K562 (cell line): ENCODE measurements at regions not wholly inside any gene's neighbourhood (a gene's known extent, or its start where the extent isn't known, plus 50 kb on each side); places are given as distances from the start of the nearest gene placed in this dataset.
A peak's percentile ranks its signal among the peaks of the same experiment; 100 is the strongest.

ENCODE experiments used
- ATAC-seq: fragments of 200-7000 bp; cut with Tn5 transposase; 3 replicates; pipeline ENCODE4 v1.9.1; 2020; ENCODE audit warnings: moderate library complexity
- BruUV-seq: library from RNA; stranded (reverse); fragments of 400-500 nt; replicated peaks from 2 replicates; lab custom pipeline; 2021; lab: Mats Ljungman, UMichigan
- CTCF ChIA-PET: fragments of 300-600 bp; formaldehyde crosslinking; extraction: SDS; loops from one replicate; lab custom pipeline; 2021; ENCODE audit warnings: low intra/inter-chr PET ratio; lab: Yijun Ruan, JAX
- POLR2A ChIA-PET: fragments of 300-600, 350-650 bp; sonication (Branson Sonifier 250); formaldehyde crosslinking; extraction: SDS; loops from one replicate; lab custom pipeline; 2021; ENCODE audit warnings: antibody characterized with exemption, inconsistent platforms; lab: Yijun Ruan, JAX
- DNase-seq, 4 experiments: peaks; one replicate each; pipeline versions ENCODE4 v3.0.0 to v3.0.0-alpha.2; 2011 to 2018; ENCODE audit warnings: low spot score in 3 of 4, mixed read lengths in 3 of 4; ENCODE audit errors: extremely low read depth in 1 of 4
- FAIRE-seq: peaks from 2 replicates; lab custom pipeline; 2011; peaks lifted over from hg19 to GRCh38; lab: Jason Lieb, UNC
- H2AFZ ChIP-seq: 2 replicates; pipeline ENCODE4 v1.6.0; 2011; ENCODE audit warnings: low read depth, low read length, control low read depth, inconsistent platforms
- H3K27ac ChIP-seq: fragments of 200-600 bp; 3 replicates; pipeline ENCODE4 v1.8.0; 2011; ENCODE audit warnings: low read depth, mild to moderate bottlenecking, control low read depth, inconsistent platforms, low read length, moderate library complexity, mixed read lengths; ENCODE audit errors: extremely low read depth
- H3K27me3 ChIP-seq, 2 experiments: fragments of 300-600 bp in 1 of 2; 2 replicates in 1 of 2; 3 replicates in 1 of 2; pipeline versions ENCODE4 v1.6.0 to v1.8.0; 2011; ENCODE audit warnings: inconsistent platforms in 2 of 2, low read length in 2 of 2, mild to moderate bottlenecking in 1 of 2, mixed read lengths in 1 of 2, moderate library complexity in 1 of 2; ENCODE audit not compliant: control insufficient read depth in 2 of 2, insufficient read depth in 2 of 2
- H3K36me3 ChIP-seq: fragments of 300-600 bp; 3 replicates; pipeline ENCODE4 v1.8.0; 2011; ENCODE audit warnings: mild to moderate bottlenecking, low read length, inconsistent platforms; ENCODE audit not compliant: control insufficient read depth, insufficient read depth
- H3K4me1 ChIP-seq, 2 experiments: fragments of 200-600 bp in 1 of 2; replicated peaks in 1 of 2; 2 replicates in 1 of 2; 3 replicates in 1 of 2; pipeline versions ENCODE4 v1.5.1 to v1.8.0; 2011; ENCODE audit warnings: inconsistent platforms in 2 of 2, low read length in 2 of 2, mild to moderate bottlenecking in 1 of 2, mixed read lengths in 1 of 2, moderate library complexity in 1 of 2; ENCODE audit not compliant: control insufficient read depth in 2 of 2, insufficient read depth in 2 of 2
- H3K4me2 ChIP-seq: 2 replicates; pipeline ENCODE4 v1.6.1; 2011; ENCODE audit warnings: low read length, control low read depth, inconsistent platforms, mixed read lengths; ENCODE audit not compliant: insufficient read depth
- H3K4me3 ChIP-seq: fragments of 200-600 bp; sonication (generic), shearing (Covaris generic); 2 replicates; pipeline ENCODE4 v1.5.1; 2016; ENCODE audit warnings: control low read depth, inconsistent platforms
- H3K79me2 ChIP-seq: fragments of 200-600 bp; 3 replicates; pipeline ENCODE4 v1.8.0; 2011; ENCODE audit warnings: low read length, inconsistent platforms; ENCODE audit not compliant: control insufficient read depth, insufficient read depth
- H3K9ac ChIP-seq, 2 experiments: 2 replicates each; pipeline versions ENCODE4 v1.6.0 to v1.6.1; 2011; ENCODE audit warnings: low read depth in 2 of 2, low read length in 2 of 2, control low read depth in 1 of 2, inconsistent platforms in 1 of 2, mild to moderate bottlenecking in 1 of 2, mixed read lengths in 1 of 2; ENCODE audit not compliant: insufficient read depth in 1 of 2
- H3K9me1 ChIP-seq: one replicate; pipeline ENCODE4 v1.6.0; 2011; ENCODE audit warnings: inconsistent platforms, mild to moderate bottlenecking, low read length, moderate library complexity; ENCODE audit not compliant: control insufficient read depth, insufficient read depth
- H3K9me3 ChIP-seq: replicated peaks from 2 replicates; pipeline ENCODE4 v1.5.1; 2011; ENCODE audit warnings: low read depth, low read length, inconsistent platforms; ENCODE audit not compliant: control insufficient read depth, insufficient read depth
- H4K20me1 ChIP-seq: replicated peaks from 2 replicates; pipeline ENCODE4 v1.6.1; 2011; ENCODE audit warnings: low read length, inconsistent platforms, mixed read lengths; ENCODE audit not compliant: control insufficient read depth, insufficient read depth
- BCLAF1 ChIP-seq, 2 experiments: fragments of 450-650 bp in 1 of 2; IDR thresholded peaks; 2 replicates each; pipeline ENCODE4 v1.6.1; 2011 to 2017; ENCODE audit warnings: low read depth in 2 of 2, antibody characterized with exemption in 1 of 2, borderline replicate concordance in 1 of 2, low read length in 1 of 2, mild to moderate bottlenecking in 1 of 2, mixed read lengths in 1 of 2; ENCODE audit not compliant: control insufficient read depth in 1 of 2
- CTCF ChIP-seq, 3 experiments: IDR thresholded peaks in 2 of 3; conservative IDR thresholded peaks in 1 of 3; 2 replicates each; pipeline ENCODE4 v1.5.1; 2011 to 2012; ENCODE audit warnings: low read length in 3 of 3, mild to moderate bottlenecking in 3 of 3, control low read depth in 2 of 3, improper control_type of control experiment in 1 of 3, inconsistent platforms in 1 of 3, low read depth in 1 of 3, mixed read lengths in 1 of 3, moderate library complexity in 1 of 3; ENCODE audit not compliant: insufficient read depth in 2 of 3
- ELF1 ChIP-seq: fragments of 200-800 bp; sonication (Bioruptor generic); IDR thresholded peaks from 2 replicates; pipeline ENCODE4 v1.6.1; 2016; ENCODE audit warnings: missing genetic modification characterization, missing compliant biosample characterization
- RAD21 ChIP-seq, 2 experiments: fragments of 250-450 bp in 1 of 2; fragments of 450-650 bp in 1 of 2; sonication (Bioruptor Pico) in 1 of 2; formaldehyde crosslinking in 1 of 2; IDR thresholded peaks in 1 of 2; conservative IDR thresholded peaks in 1 of 2; 2 replicates each; pipeline versions ENCODE4 v1.4.0 to v1.8.0; 2020 to 2022; ENCODE audit warnings: mild to moderate bottlenecking in 2 of 2, moderate library complexity in 1 of 2
- ZSCAN29 ChIP-seq: fragments of 450-650 bp; IDR thresholded peaks from 2 replicates; pipeline ENCODE4 v1.6.1; 2017
- WGBS: fragments of 100-300 bp; shearing (Covaris generic); methylation state at CpG from one replicate; pipeline ENCODE4 v1.1.6; 2016; ENCODE audit warnings: low coverage, mixed read lengths; ENCODE audit not compliant: insufficient coverage; ENCODE audit errors: missing lambda C conversion rate; 5-methylcytosine and 5-hydroxymethylcytosine counted together
- in situ Hi-C: fragments of 300-500 bp; cut with MboI; formaldehyde crosslinking; loops from 4 replicates; pipeline ENCODE4 v1.15.0; 2018; ENCODE audit warnings: inconsistent platforms, mixed read lengths
- intact Hi-C: fragments of 100-400 bp; cut with micrococcal nuclease; formaldehyde crosslinking; loops from 2 replicates; pipeline ENCODE4 v1.14.2; 2022

DNA sequence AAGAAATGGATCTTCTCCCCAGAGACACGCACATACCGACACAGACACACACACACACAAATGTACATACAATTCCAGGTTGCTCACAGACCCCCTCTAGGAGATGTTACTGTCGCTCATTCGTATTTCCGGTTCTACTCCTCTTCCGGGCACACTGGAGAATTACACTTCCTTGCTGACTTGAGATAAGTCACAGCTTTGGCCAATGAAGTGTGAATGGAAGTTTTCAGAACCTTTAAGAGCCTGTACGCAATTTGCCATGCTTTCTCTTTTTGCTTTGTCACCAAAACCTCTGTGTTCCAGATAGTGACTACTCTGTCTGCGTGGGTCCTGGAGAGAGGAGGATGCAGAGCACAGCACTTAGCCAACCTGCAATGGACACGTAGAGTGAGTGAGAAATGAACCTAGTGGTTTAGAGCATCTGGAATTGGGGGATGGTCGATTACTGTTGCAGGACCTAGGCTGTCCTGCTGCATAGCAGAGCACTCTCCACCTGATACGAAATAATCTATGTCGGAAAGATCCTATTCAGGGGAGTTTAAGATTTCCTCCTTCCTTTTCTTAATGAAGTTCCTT lies 239.5 kb upstream of the TET2 start:
- Histone ChIP-seq H3K9me3 (no peaks in the 10 kb centered on the region), H3K79me2 (no peaks in the 10 kb centered on the region), H3K9me1 (no peaks in the 10 kb centered on the region), H4K20me1 (no peaks in the 10 kb centered on the region), H3K4me2 (no peak overlapping the region), H2AFZ (no peak overlapping the region), H3K4me1 (no peaks in the 10 kb centered on the region), H3K4me3 (no peak overlapping the region), H3K9ac (no peak overlapping the region), H3K27ac (no peak overlapping the region), H3K27me3 (no peaks in the 10 kb centered on the region), H3K36me3 (no peaks in the 10 kb centered on the region)
- intact Hi-C loops: no loop called here
- FAIRE-seq (no peak), ATAC-seq (0 out of 3 replicates have a peak, but pooled peaks have one; percentile 37), DNase-seq (peak in 1 of 4 experiments; percentile 2)
- no TSS peak for BruUV-seq
- POLR2A ChIA-PET: no interaction called here
- under 1% methylated on average over 12 of the region's 12 CpGs for WGBS
- in situ Hi-C loops: no loop called here
- CTCF ChIA-PET: no interaction called here
- TF ChIP-seq CTCF (IDR thresholded peaks at IDR 0.05 in 2 of 3, conservative IDR thresholded peaks at IDR 0.05 in 1 of 3; ENCODE audit: insufficient read depth in 2 of 3, low read depth in 1 of 3, low read length in 3 of 3): 0 out of 6 replicates have a peak, but pooled peaks of 2 of the 3 experiments have one; percentile 2 to 10
- 0 out of 4 replicates have a peak, but pooled peaks of 1 of the 2 experiments have one; percentile 16 for TF ChIP-seq RAD21 (CRISPR knock-in tag; conservative IDR thresholded peaks at IDR 0.05 in 1 of 2, IDR thresholded peaks at IDR 0.05 in 1 of 2)
- peak; percentile 39; the same call in 1 of the 2 replicates for TF ChIP-seq ELF1 (tag)
- no peak for TF ChIP-seq ZSCAN29
- no peak for TF ChIP-seq BCLAF1 (IDR thresholded peaks at IDR 0.05; ENCODE audit: borderline replicate concordance in 1 of 2, control insufficient read depth in 1 of 2, low read depth in 2 of 2, low read length in 1 of 2)
